HG02798 (cell line): ENCODE measurements at regions not wholly inside any gene's neighbourhood (a gene's known extent, or its start where the extent isn't known, plus 50 kb on each side); places are given as distances from the start of the nearest gene placed in this dataset.

Experiments used
- ATAC-seq: cut with Tn5 transposase; IDR thresholded peaks from one replicate; pipeline ENCODE4 v1.9.1; 2021; ENCODE audit warnings: mild to moderate bottlenecking; ENCODE audit not compliant: unreplicated experiment, poor library complexity

DNA sequence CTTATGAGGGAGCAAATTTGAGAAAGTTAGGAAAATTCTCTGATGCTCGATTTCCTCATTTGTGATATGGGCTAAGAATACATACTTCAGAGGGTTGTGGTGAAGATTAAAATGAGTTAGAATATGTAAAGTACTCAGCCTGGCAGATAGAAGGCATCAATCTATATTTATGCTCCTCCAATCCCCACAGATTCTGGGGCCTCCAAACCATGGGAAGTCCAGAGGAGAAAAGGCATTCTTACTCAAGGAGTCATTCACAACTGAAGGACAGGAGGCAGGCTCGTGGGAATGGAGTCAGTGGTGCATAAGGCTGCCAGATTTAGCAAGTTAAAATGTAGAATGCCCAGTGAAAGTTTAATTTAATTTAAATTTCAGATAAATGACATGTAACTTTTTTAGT lies 330.0 kb upstream of the POU3F1 start:
- ATAC-seq = no peak

DNA sequence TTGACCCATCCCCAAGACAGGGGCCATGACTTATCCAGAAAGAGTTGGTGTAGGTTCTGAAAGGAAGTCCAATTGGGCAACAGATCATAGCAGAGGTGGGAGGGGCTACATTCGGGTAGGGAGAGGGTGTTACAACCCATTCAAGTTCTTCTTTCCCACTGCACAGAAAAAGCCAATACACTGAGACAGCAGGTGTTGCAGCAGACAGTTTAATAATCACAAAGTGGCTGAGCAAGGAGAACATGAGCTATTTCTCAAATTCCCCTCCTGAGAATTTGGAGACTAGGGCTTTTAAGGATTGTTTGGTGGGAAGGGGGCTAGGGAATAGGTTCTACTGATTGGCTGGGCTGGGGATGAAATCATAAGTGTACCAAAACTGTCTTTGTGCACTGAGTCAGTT lies 328.4 kb upstream of the POU3F1 start:
- no peak for ATAC-seq

DNA sequence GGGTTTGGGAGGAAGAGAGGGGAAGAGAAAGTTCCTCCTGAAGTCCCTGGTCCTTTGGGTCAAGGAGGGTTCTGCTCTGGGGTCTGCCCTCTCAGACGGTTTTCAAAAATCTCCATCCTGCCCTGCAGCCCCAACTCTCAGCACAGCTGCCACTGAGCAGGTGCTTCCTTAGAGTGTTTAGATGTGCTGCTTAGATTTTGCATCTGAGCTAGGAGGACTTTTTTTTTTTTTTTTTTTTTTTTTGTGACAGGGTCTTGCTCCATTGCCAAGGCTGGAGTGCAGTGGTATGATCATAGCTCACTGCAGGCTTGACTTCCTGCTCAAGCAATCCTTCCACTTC lies 324.9 kb upstream of the POU3F1 start:
- no peak for ATAC-seq

DNA sequence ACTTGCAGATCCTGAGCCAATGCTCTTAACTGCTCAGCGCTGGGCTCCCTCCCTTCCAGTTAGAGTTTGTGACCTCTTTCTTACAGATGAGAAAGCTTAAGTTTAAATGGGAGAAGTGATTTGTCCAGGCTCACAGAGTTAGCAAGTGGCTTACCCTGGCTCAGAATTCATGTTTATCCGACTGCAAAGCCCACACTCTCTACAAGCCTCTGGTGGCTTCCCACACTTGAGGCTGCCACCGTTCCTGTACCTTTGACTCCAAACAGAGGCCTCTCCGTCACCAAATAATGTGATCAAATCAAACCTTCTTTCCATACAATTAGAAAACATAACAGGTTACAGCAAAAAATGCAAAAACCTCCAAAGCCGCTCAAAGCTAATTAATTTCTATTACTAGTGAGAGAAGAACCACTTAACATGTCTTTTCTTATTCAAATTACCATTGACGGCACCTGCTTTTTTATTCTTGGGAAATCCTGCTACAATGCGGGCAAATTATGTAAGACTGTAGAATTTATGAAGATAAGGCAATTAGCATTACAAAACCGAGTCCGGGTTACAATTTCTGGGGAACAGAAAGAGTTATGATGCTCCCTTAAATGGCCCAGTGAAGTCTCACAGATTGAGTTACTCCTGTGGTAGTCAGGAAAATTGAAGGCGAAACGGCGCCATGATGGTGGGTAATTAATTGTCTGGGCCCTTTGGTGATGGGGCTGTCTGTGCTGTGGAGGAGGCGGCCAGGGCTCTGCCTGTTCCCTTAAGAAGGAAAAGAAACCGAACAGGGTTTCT lies 324.3 kb upstream of the POU3F1 start:
- no peak for ATAC-seq

DNA sequence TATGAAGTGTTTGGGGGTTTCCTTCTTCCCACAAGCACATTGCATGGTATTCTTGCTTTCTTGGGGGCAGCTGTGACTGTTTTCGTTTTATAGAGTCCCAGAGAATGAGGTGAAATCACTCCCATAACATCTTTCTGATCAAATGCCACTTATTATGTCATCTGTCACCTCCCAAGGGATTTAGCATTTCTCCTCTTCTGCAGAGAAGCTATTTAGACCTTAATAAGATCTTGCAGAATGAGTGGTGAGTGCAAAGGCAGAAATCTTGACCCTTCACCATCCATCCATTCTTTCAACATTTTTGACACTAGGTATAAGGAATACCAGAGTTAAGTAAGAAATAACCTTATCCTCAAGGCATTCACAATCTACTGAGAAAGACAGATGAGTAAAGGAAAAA lies 318.6 kb upstream of the POU3F1 start:
- ATAC-seq = no peak

DNA sequence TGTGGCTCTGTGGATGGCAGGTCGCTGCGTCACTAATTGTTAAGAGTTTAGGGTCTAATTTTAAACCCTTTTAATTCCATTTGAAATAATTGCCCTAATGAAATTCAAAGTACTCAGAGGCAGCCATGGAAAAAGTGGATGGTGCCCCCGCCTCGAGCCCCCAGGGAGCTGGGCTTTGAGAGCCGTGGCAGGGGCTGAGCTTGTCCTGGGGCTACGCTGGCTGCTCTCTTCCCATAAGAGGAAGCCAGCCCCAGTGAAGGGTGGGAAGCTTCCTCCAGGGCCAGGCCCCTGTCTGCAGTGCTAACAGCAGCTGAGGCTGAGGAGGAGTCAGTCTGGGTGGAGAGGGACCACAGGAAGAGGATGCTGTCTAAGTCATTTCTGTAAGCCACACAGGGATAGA lies 315.0 kb upstream of the POU3F1 start:
- ATAC-seq = no peak

DNA sequence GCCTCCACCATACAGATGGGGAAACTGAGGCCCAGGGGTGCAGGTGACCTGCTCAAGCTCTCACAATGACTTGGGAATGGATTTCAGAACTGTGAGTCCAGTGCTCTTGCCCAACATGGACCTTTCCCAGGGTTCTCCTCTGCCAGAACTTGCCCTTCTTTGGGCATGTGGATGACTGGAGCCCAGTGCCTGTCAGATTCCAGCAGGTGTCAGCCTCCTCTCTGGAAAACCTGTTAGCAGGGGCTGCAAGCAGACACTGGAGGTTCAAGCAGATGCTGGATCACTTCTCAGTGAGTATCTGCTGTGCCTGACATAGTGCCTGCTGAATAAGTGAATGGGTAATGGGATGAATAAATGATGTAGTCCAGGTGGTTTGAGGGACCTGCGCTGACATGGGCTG lies 314.2 kb upstream of the POU3F1 start:
- ATAC-seq = no peak

DNA sequence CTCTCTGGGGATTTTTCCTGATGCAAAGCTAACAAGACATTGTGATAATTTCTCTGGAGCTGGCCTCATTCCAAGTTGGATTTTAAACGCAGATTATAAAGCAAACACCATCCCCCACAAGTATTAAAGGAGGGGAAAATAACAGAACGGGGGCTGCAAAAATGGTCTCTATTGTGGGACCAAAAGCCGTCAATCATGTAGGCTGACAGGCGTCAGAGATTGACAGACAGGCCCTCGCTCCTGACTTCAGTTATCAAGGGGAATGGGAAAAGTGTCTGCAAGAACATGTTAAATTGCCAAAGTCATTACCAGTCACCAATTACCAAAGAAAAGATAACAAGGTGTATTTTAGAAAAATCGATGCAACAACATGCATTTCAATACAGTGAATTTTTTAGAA lies 307.4 kb upstream of the POU3F1 start:
- ATAC-seq = no peak

DNA sequence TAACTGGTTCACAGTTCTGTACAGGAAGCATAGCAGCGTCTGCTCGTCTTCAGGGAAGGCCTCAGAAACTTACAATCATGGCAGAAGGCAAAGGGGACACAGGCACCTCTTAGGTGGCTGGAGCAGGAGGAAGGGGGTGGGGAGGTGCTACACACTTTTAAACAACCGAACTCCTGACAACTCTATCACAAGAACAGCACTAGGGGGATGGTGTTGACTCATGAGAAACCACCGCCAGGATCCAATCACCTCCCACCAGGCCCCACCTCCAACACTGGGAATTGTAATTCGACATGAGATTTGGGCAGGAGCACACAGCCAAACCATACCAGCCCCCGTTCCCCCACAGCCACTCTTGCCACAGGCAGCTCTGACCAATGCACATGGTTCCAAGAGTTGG lies 306.3 kb upstream of the POU3F1 start:
- ATAC-seq = no peak

DNA sequence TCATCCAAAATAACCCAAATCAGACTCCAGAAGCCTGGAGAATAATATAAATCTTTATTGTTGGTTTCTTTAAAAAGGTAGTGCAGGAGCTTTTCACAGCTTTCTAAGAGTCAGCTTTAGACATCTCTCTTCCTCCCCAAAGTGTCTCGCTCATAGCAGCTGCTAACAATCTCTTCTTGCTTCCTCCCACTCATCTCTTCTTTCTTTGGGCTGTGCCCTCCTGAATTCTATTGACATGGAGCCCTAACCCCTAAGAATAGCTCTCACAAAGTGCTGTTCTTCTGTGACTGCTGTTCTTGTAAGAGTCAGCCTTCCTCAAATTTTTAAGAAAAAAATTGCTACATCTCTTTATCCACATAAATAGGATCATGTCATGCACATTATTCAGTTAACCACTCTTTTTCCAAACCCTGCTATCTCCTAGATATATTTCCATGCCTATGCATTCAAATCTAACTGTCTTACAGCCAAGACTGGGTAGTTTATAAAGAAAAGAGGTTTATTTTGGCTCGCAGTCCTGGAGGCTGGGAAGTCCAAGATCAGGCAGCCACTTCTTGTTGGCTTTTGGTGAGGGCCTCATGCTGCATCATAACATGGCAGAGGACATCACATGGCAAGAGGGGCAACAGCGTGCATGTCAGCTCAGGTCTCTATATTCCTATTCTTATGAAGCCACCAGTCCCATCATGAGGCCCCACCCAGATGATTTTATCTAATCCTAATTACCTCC lies 301.0 kb upstream of the POU3F1 start:
- ATAC-seq = no peak

DNA sequence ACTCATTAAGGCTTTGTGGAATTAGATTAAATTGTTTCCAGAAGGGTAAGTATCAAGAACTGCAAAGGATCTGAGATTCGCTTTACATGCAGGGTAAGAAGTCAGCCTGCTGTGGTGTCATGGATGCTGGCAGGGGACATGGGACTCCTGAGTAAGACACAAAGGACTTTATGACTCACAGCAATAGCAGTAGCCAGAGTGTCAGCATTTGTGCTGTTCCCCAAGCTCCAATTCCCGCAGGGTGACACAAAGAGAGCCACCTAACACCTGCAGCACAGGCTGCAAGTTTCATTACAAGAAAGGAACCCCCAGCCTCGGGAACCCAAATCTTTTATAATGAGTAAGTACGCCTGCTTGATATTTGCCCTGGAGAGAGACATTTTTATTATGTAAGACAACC lies 298.1 kb upstream of the POU3F1 start:
- no peak for ATAC-seq

DNA sequence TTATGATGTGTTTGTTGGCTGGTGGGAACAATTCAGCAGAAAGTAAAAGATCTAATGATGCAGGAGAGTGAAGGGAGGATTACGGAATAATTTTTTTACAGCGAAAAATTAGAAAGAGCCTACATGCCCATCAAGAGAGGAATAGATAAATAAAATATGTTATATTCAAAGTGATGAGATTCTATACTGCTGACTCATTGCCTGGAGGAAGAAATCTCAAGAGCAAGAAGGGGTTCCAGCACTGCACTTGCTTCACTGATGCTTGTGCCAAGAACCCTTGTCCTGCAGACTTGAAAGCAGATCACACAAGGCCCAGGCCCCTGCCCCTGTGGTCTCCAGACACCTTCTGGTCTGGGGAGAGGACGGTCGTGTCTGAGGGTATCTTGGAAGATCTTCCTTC lies 295.1 kb upstream of the POU3F1 start:
- ATAC-seq = no peak

DNA sequence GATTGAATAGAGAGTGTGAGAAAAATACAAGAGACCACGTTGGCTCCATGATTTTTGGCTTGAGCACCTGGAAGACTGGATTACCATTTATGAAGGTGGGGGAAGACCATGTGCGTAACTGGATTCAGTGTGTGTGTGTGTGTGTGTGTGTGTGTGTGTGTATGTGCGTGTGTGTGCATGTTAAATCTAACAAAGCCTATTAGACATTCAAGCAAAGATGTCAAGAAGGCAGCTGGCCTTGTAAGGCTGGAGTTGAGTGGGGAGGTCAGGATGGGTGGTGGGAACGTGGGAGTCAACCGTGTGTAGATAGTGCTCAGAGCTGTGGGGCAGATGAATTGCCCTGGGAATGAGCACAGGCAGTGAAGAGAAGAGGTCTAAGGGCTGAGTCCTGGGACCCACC lies 293.8 kb upstream of the POU3F1 start:
- no peak for ATAC-seq

DNA sequence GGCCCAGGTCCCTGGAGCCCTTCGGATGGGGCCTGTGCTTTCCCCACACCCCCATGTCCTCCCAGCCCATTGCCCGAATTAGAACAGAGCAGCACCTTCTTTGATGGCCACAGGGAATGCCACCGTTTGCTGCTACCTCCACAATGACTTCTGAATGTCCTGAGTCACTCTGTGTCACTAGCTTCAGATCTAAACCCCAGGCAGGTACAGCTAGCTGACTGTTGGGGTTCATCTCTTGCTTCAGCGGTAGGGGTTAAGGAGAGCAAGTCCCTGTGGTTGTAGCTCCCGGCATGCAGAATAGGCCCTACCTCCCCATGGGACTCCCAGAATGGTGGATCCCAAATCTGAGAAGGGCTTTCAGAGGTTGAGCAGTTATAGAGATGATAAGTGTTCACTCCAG lies 291.1 kb upstream of the POU3F1 start:
- no peak for ATAC-seq

DNA sequence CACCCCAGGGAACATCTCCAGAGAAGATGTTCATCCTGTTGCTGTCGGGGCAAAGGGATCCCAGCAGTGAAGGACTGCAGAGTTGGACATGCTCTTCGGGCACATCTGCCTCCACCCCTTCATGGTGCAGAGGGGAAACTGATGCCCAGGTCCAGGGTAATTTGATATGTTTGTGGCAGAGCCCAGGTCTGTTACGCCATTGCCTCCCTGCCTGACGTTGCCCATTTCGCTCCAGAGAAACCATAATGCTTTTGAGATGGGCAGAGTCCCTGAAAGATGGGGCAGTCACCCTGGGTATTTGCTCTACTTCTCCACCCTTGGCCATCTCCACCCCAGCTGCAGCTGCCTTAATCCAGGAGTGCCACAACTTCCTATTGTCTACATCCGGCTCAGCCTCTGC lies 290.4 kb upstream of the POU3F1 start:
- no peak for ATAC-seq

DNA sequence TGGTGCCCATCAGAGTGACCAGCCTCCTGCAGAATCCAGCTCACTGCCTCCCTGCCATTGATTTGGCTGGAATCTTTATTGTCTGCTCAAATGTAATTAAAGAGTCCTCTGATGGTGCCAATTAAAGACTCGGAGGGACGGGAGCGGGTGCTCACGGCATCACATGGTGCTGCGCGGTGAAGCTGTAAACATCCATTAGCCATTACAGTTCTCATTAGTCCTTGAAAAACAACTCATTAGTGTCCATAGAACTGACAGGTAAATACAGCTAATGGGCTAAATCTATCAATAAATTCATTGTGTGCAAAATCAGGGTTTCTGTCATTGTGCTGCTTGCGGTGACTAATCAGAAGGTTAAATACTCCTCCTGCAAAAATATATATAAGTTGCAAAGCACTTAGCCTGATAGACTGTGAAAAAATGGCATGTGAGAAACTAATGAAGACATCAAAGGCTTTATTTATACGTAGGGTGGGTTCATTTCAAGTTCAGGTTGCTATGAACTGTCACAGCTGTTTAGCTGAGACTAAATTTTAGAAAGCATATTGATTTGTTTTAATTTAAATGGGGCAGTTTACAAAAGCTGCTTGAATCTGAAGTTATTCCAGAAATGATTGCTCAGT lies 289.8 kb upstream of the POU3F1 start:
- ATAC-seq = no peak

DNA sequence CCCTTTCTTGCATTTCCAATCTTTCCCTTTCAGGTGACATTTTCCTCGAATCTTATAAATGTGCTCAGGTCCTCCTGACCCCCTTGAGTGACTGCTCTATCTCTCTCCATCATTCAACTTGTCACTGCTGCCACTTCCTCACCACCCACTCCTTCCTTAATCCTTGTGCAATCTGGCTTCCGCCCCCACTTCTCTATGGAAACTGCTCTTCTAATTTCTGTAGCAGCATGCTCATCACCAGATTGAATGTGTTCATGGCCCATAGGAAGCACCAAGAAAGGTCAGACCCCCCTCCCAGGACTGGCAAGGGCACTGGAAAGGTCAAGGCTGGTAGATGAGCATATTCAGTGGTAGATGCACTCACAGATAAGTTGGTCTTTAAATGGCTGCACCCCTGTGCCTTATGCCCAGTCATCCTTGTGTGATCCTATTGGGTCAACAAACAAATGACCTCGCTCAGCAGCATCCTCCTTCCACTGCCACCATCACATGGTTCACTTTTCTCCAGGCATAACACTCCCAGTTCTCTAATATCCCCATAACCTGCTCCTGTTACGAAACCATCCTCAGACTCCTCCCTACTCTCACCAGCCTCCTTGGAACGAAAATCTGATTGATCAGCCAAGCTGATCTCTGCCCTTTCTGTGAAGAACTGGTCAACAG lies 288.5 kb upstream of the POU3F1 start:
- no peak for ATAC-seq

DNA sequence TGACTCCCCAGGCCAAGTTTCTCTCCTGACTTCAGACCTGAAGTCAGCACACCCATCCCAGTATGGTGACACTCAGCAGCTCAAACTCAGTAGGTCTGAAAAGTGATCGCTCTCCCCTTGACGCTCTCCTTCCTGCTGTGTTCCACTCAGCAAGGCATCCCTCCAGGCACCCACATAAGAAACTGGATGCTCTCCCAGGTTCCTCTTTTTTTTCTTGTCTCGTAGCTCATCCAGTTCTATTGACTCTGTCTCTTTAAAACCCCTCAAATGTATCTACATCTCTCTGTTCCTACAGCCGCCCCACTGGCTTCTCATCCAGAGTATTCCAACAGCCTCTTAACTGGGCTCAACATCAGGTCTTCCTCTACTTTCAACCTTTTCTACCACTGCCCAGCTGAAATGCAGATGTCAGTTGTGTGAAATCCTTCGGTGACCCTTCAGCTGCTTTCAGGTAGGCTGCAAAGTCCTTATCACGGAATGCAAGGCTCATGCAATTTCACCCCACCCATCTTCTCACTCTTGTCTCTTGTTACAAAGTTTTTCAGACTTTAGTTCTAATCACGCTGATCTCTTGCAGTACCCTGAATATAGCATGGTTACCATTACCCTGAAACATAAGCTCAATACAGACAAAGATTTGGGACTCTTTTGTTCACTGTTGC lies 286.2 kb upstream of the POU3F1 start:
- ATAC-seq = no peak

DNA sequence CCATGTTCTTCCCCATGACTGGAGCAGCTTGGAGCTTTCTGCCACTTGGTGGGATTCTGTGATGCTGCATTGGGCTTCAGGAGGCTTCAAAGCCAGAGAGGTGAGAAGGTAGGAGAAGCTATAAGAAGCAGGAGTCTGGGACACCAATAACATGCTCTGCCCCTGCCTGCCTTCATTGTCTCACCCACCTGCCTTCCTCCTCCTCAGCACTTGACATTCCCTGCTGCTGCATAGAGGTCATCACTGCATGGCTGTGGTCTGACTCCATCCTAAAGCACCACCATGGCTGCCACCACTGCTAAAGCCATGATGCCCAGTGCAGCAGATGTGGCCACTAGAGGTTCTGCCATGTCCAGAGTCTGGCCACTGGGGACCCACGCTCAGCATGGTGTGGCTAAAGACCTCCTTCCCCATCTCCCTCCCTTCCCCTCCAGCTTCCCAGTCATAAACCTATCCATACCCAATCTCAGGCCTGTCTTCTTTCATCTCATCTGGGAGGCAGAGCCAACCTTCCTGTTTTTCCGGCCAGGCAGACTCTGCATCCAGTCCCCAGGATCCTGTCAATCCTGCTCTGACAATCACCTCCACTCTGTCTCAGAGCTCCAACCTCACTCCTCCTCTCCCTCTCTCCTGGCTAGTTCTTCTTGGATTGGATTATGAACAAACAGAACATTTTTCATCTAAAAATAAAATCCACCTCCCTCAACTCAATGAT lies 285.1 kb upstream of the POU3F1 start:
- no peak for ATAC-seq

DNA sequence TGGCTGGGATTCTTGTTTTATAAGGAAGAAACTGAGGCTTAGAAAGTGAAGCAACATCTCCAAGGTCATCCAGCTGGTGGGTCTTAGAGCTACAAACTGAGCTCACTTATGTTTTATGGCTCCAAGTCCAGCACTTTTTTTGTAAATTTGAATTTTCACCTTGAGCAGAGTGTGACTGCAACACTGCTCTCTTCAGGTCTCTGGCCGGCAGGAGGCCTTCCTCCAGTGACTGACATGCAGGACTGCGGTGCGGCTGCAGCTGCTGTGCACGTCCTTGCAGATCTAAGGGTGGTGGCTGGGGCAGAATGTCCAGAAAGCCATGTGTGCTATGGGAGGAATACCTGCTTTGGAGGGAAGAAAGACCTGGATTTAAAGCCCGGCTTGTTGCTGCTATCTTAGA lies 284.2 kb upstream of the POU3F1 start:
- no peak for ATAC-seq
